ENCODE measurements at regions not wholly inside any gene's neighbourhood (a gene's known extent, or its start where the extent isn't known, plus 50 kb on each side); places are given as distances from the start of the nearest gene placed in this dataset.

DNA sequence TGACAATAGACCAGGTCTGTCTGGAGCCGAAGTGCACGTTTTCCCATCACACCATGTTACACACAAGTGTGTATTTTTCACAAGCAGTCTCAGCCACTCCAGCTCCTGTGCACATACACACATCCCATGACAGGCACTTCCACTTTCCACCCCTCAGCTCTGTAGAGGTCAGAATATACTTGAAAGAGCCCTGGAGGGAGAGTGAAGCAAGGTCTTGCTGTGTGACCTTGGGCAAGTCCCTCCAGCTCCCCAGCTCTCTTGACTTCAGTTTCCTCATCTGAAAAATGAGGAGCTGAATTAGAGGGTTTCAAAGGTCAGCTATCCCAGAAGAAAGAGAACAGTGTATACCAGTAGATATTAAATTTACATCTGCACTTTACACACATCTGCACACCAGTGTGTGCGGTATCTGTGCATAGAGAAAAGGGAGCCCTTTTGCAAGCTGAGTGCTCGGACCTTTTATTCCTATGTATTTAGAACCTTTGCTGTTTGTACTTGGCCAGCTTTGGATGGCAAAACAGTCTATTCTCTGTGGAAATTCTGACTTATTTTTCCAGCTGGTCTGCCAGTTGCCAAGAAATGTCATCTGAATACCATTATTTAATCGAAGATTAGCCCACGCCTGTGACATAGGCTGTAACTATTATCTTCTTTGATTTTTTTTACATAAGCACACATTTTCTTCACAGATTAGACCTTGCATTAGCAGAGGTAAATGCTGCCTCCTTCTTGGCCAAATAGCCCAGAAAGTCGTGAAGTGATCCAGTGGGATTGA, 528.0 kb downstream of the BNC2 start:
- no peak overlapping the region for H3K4me3 ChIP-seq (ENCODE audit: low read depth, low read length)
- TF ChIP-seq, protein P1, sequence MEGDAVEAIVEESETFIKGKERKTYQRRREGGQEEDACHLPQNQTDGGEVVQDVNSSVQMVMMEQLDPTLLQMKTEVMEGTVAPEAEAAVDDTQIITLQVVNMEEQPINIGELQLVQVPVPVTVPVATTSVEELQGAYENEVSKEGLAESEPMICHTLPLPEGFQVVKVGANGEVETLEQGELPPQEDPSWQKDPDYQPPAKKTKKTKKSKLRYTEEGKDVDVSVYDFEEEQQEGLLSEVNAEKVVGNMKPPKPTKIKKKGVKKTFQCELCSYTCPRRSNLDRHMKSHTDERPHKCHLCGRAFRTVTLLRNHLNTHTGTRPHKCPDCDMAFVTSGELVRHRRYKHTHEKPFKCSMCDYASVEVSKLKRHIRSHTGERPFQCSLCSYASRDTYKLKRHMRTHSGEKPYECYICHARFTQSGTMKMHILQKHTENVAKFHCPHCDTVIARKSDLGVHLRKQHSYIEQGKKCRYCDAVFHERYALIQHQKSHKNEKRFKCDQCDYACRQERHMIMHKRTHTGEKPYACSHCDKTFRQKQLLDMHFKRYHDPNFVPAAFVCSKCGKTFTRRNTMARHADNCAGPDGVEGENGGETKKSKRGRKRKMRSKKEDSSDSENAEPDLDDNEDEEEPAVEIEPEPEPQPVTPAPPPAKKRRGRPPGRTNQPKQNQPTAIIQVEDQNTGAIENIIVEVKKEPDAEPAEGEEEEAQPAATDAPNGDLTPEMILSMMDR (IDR thresholded peaks at IDR 0.05; ENCODE audit: insufficient read depth, low read length, missing control alignments) = no peak
- no peak for DNase-seq (ENCODE audit: low read depth, low spot score)
- ChIA-PET POLR2A (no interaction called here), CTCF (interaction anchor here (1.1 to 1.6 kb wide), 2 partner anchors 18 to 22 kb away, joined by 3 read pairs; no protein-coding TSS in a partner anchor)

DNA sequence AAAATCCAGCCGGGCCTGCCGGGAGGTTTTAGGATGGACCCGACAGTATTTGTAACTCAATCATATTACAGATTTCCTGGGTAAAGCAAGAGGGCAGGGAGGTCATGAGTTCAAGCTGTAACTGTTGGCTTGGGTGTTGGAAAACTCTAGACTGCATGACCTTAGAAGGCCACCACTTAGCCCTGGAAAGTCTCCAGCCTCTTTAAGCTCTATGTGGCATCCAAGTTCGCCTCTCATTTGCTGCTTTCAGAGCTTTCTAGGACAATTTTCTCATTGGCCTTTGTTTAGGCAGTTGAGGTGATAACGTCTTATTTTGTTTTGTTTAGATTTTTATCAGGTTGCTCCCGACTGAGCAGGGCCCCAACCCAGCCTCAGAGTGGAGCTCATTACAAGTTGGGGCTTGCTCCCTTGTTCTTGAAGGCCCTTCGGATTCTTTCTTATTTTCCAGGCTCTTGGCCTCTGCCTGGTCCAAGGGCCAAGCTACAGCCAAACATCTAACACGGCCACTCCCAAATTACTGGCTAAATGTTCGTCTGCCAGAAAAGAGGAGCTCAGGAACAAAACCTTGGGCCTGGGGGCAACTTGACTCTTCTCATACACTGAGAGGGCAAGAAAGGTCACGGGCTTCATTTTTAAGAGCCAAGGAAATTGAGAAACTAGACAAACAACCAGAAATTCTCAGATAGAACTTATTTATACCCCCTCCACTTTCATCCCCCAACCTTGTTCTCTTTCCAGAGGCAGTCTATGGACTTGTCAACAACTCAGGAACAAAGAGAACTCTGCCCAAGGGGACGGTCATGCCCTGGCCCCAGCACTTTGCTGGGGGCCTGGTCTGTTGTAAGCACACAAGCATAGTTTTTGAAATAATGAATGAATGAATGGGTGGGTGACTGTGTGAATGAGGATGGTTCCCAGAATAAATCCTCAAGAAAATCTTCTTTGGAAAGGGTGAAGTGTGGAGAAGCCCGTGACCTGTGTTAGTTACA, 526.9 kb downstream of the BNC2 start:
- TF ChIP-seq, protein P1 (IDR thresholded peaks at IDR 0.05; ENCODE audit: insufficient read depth, low read length, missing control alignments) = no peak
- CTCF ChIA-PET = interaction anchor here (0.9 kb wide), 1 partner anchor 10 kb away, joined by 3 read pairs; no protein-coding TSS in a partner anchor
- H3K4me3 ChIP-seq (ENCODE audit: low read depth, low read length) = no peak overlapping the region
- no peak for DNase-seq (ENCODE audit: low read depth, low spot score)
- POLR2A ChIA-PET = interaction anchor here (1.0 kb wide), 1 partner anchor 10 kb away, joined by 3 read pairs; no protein-coding TSS in a partner anchor

DNA sequence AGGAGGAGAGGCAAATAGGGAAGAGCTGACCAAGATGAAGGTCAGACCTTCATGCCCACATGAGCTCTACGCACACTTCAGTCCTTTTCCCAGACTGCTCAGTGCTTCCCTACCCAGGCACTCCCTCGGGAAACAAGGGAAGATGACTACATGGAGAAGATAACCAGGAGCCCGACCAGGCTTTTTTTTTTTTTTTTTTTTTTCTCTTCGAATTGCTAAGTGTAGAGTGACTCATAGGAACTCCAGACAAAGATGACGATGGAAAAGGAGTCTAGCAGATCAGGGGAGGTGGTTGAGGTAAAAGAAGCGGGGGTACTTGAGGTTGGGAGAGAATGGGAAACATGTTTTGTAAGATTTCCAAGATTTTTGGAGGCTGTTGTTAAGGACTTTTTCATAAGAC, 526.1 kb downstream of the BNC2 start:
- ChIA-PET CTCF (no interaction called here), POLR2A (interaction anchor here (1.0 kb wide), 1 partner anchor 11 kb away, joined by 3 read pairs; no protein-coding TSS in a partner anchor)
- H3K4me3 ChIP-seq (ENCODE audit: low read depth, low read length) = no peak overlapping the region
- TF ChIP-seq, protein P1 (IDR thresholded peaks at IDR 0.05; ENCODE audit: insufficient read depth, low read length, missing control alignments) = no peak
- peak; percentile 86 for DNase-seq (ENCODE audit: low read depth, low spot score)

DNA sequence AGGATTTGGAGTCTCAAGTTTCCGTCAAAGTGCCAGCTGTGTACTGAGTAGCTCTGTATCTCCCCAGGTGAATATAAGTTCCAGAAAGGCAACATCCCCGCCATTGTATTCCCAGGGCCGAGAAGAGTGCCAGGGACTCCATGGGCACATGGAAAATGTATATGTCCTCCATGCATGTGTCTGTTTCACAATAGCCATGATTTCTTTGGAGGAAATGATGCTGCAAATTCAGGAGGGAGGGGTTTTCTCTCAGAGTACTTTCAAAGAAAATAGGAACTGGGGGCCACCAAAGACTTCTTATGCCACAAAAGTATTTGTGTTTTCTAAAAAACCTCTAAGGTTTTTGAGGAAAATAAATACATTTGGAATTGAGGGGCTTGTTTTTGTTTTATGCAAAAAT, 524.6 kb downstream of the BNC2 start:
- DNase-seq (ENCODE audit: low read depth, low spot score) = no peak
- ChIA-PET POLR2A (no interaction called here), CTCF (interaction anchor here (0.8 kb wide), 1 partner anchor 474 kb away, joined by 3 read pairs; no protein-coding TSS in a partner anchor)
- no peak overlapping the region for H3K4me3 ChIP-seq (ENCODE audit: low read depth, low read length)
- TF ChIP-seq, protein P1 (IDR thresholded peaks at IDR 0.05; ENCODE audit: insufficient read depth, low read length, missing control alignments) = no peak

DNA sequence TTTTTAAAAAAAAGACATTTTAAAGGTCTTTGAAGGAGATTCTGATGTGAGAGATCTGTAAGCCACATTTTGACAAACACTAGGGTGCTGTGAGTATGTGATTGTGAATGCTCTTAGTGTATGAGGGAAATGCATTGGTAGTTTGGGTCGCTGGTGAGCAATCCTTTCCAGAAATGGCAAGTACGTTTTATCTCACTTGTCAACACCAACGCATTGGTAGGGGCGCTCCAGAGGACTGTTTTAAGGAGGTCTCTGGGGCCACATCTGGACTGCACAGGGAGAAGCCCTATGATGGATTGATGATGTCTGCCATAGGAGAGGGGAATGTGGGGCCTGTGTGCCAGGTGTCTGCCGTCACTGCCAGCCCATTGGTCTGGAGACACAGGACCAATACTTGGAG, 522.6 kb downstream of the BNC2 start:
- CTCF ChIA-PET = no interaction called here
- DNase-seq (ENCODE audit: low read depth, low spot score) = no peak
- TF ChIP-seq, protein P1 (IDR thresholded peaks at IDR 0.05; ENCODE audit: insufficient read depth, low read length, missing control alignments) = no peak
- H3K4me3 ChIP-seq (ENCODE audit: low read depth, low read length) = no peak overlapping the region
- POLR2A ChIA-PET = interaction anchor here (0.6 kb wide), 1 partner anchor 330 kb away, joined by 3 read pairs; no protein-coding TSS in a partner anchor

Measured in AG04449 (cell line).